HCT116 (cell line): ENCODE measurements at regions not wholly inside any gene's neighbourhood (a gene's known extent, or its start where the extent isn't known, plus 50 kb on each side); places are given as distances from the start of the nearest gene placed in this dataset.
"Not testable (repeated sequence)": the region's sequence is repeated elsewhere in the genome, so short reads cannot be mapped to it uniquely, and the experiment has no call there.

Experiments
- EZH2phosphoT487 ChIP-seq: fragments of 200-600 bp; IDR thresholded peaks from 2 replicates; pipeline ENCODE4 v1.6.1; 2018; ENCODE audit warnings: antibody characterized with exemption, borderline replicate concordance
- POLR2A ChIP-seq: IDR thresholded peaks from 2 replicates; pipeline ENCODE4 v1.7.0; 2011; ENCODE audit warnings: borderline replicate concordance; ENCODE audit not compliant: insufficient read depth, insufficient read length; ENCODE audit errors: extremely low read depth
- TF ChIP-seq, protein P1 (sequence below), 3 experiments: fragments of 200-600 bp in 1 of 3; sonication (generic) in 1 of 3; IDR thresholded peaks in 2 of 3; conservative IDR thresholded peaks in 1 of 3; 2 replicates each; pipeline ENCODE4 v1.5.1; 2012 to 2017; ENCODE audit warnings: low read depth in 2 of 3, low read length in 2 of 3, antibody characterized with exemption in 1 of 3, borderline replicate concordance in 1 of 3, control low read depth in 1 of 3, mild to moderate bottlenecking in 1 of 3, mixed read lengths in 1 of 3, mixed run types in 1 of 3, moderate library complexity in 1 of 3; ENCODE audit not compliant: insufficient read depth in 1 of 3
- TF ChIP-seq, protein P2 (sequence below): IDR thresholded peaks from 2 replicates; pipeline ENCODE4 v1.6.1; 2011; ENCODE audit warnings: mild to moderate bottlenecking, low read length, moderate library complexity; ENCODE audit not compliant: insufficient replicate concordance; ENCODE audit errors: extremely low read depth

DNA sequence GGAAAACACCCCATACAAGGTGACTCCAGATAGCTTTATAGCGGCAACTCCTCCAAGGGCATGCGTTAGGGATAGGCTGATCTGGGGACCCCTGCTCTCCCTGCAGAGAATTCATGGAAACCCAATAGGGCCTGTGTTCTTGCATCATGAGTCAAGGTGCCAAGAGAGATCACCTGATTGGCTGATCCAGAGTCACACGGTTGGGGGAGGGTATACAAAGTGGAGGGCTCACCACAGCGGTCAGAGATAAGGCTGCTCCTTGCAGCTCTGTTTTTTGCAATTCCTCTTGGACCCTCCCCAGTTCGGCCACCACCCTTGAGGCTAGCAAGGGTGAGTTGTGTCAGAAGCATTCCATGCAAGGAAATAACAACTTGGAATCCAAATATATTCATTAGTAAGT, 79.6 kb downstream of the NPIPA7 start:
- TF ChIP-seq POLR2A, EZH2phosphoT487: not testable (repeated sequence)
- TF ChIP-seq, protein P1, sequence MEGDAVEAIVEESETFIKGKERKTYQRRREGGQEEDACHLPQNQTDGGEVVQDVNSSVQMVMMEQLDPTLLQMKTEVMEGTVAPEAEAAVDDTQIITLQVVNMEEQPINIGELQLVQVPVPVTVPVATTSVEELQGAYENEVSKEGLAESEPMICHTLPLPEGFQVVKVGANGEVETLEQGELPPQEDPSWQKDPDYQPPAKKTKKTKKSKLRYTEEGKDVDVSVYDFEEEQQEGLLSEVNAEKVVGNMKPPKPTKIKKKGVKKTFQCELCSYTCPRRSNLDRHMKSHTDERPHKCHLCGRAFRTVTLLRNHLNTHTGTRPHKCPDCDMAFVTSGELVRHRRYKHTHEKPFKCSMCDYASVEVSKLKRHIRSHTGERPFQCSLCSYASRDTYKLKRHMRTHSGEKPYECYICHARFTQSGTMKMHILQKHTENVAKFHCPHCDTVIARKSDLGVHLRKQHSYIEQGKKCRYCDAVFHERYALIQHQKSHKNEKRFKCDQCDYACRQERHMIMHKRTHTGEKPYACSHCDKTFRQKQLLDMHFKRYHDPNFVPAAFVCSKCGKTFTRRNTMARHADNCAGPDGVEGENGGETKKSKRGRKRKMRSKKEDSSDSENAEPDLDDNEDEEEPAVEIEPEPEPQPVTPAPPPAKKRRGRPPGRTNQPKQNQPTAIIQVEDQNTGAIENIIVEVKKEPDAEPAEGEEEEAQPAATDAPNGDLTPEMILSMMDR (IDR thresholded peaks at IDR 0.05 in 2 of 3, conservative IDR thresholded peaks at IDR 0.05 in 1 of 3; ENCODE audit: borderline replicate concordance in 1 of 3, insufficient read depth in 1 of 3, low read depth in 2 of 3, low read length in 2 of 3): not testable (repeated sequence)
- TF ChIP-seq, protein P2, sequence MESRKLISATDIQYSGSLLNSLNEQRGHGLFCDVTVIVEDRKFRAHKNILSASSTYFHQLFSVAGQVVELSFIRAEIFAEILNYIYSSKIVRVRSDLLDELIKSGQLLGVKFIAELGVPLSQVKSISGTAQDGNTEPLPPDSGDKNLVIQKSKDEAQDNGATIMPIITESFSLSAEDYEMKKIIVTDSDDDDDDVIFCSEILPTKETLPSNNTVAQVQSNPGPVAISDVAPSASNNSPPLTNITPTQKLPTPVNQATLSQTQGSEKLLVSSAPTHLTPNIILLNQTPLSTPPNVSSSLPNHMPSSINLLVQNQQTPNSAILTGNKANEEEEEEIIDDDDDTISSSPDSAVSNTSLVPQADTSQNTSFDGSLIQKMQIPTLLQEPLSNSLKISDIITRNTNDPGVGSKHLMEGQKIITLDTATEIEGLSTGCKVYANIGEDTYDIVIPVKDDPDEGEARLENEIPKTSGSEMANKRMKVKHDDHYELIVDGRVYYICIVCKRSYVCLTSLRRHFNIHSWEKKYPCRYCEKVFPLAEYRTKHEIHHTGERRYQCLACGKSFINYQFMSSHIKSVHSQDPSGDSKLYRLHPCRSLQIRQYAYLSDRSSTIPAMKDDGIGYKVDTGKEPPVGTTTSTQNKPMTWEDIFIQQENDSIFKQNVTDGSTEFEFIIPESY: not testable (repeated sequence)
